HG02571 (cell line): ENCODE measurements at regions not wholly inside any gene's neighbourhood (a gene's known extent, or its start where the extent isn't known, plus 50 kb on each side); places are given as distances from the start of the nearest gene placed in this dataset.

ENCODE experiments used
- ATAC-seq: cut with Tn5 transposase; IDR thresholded peaks from one replicate; pipeline ENCODE4 v1.9.1; 2021; ENCODE audit warnings: mild to moderate bottlenecking, moderate library complexity; ENCODE audit not compliant: unreplicated experiment

GRCh38 chr10:30256084-30256483, 93.0 kb downstream of the MTPAP start:
- ATAC-seq = no peak

- no peak for ATAC-seq
Measured at GRCh38 chr10:30254926-30255325, 94.2 kb downstream of the MTPAP start.

GRCh38 chr10:30248728-30249127, 100.3 kb downstream of the MTPAP start:
- no peak for ATAC-seq

GRCh38 chr10:30247704-30248103, 101.4 kb downstream of the MTPAP start:
- ATAC-seq = no peak

GRCh38 chr10:30241422-30242110, 107.5 kb downstream of the MTPAP start:
- ATAC-seq = no peak

GRCh38 chr10:30238836-30239235, 110.2 kb downstream of the MTPAP start:
- ATAC-seq = no peak

- ATAC-seq = no peak
Measured at GRCh38 chr10:30233186-30233959, 115.7 kb downstream of the MTPAP start.

GRCh38 chr10:30231709-30232108, 117.4 kb downstream of the MTPAP start:
- no peak for ATAC-seq

GRCh38 chr10:30231071-30231652, 117.9 kb downstream of the MTPAP start:
- ATAC-seq = no peak

- no peak for ATAC-seq
Measured at GRCh38 chr10:30229536-30229935, 119.5 kb downstream of the MTPAP start.

- no peak for ATAC-seq
Measured at GRCh38 chr10:30228417-30229036, 120.6 kb downstream of the MTPAP start.

- no peak for ATAC-seq
Measured at GRCh38 chr10:30227481-30227880, 121.6 kb downstream of the MTPAP start.

GRCh38 chr10:30219971-30220751, 128.9 kb downstream of the MTPAP start:
- no peak for ATAC-seq

GRCh38 chr10:30216821-30217220, 132.3 kb downstream of the MTPAP start:
- ATAC-seq = no peak

GRCh38 chr10:30215623-30216022, 133.5 kb downstream of the MTPAP start:
- no peak for ATAC-seq

- ATAC-seq = no peak
Measured at GRCh38 chr10:30215141-30215540, 133.9 kb downstream of the MTPAP start.

- no peak for ATAC-seq
Measured at GRCh38 chr10:30210296-30210695, 138.8 kb downstream of the MTPAP start.

GRCh38 chr10:30208330-30208729, 140.7 kb downstream of the MTPAP start:
- no peak for ATAC-seq

- ATAC-seq = no peak
Measured at GRCh38 chr10:30207485-30208052, 141.5 kb downstream of the MTPAP start.

GRCh38 chr10:30200017-30200415, 140.6 kb upstream of the JCAD start:
- ATAC-seq = no peak
